Adrenal gland (tissue), 9 donors: ENCODE measurements at regions not wholly inside any gene's neighbourhood (a gene's known extent, or its start where the extent isn't known, plus 50 kb on each side); places are given as distances from the start of the nearest gene placed in this dataset.

Experiments
- DNase-seq, 7 donors: peaks; one replicate each; pipeline ENCODE4 v3.0.0-alpha.2; 2019 to 2020
- H3K27ac ChIP-seq, 5 donors: fragments of 200-600 bp; sonication (generic) in 4 of 5; 1 replicate in 3 of 5; 2 replicates in 2 of 5; pipeline versions ENCODE4 v1.5.1 to v1.8.0; 2016 to 2020; ENCODE audit warnings: mild to moderate bottlenecking in 1 of 5
- H3K27me3 ChIP-seq: fragments of 200-600 bp; 2 replicates; pipeline ENCODE4 v1.8.0; 2021
- H3K36me3 ChIP-seq, 2 donors: fragments of 200-600 bp; replicated peaks in 1 of 2; 1 replicate in 1 of 2; 2 replicates in 1 of 2; pipeline versions ENCODE4 v1.5.1 to v1.8.0; 2018 to 2022
- H3K4me1 ChIP-seq, 2 donors: fragments of 200-600 bp; replicated peaks in 1 of 2; 1 replicate in 1 of 2; 2 replicates in 1 of 2; pipeline versions ENCODE4 v1.5.1 to v1.8.0; 2018 to 2021
- H3K4me3 ChIP-seq, 4 donors: fragments of 200-600 bp; sonication (generic) in 3 of 4; one replicate each; pipeline ENCODE4 v1.5.1; 2016 to 2018
- H3K9me3 ChIP-seq, 3 donors: fragments of 200-600 bp; sonication (generic) in 1 of 3; replicated peaks in 1 of 3; 1 replicate in 2 of 3; 2 replicates in 1 of 3; pipeline versions ENCODE4 v1.5.1 to v1.8.0; 2016 to 2021
- CTCF ChIP-seq, 6 experiments: fragments of 450-650 bp in 4 of 6; fragments of 200-600 bp in 2 of 6; sonication (generic) in 1 of 6; IDR thresholded peaks; 1 replicate in 5 of 6; 2 replicates in 1 of 6; pipeline versions ENCODE4 v1.5.1 to v1.8.0; 2016 to 2021; ENCODE audit warnings: antibody characterized with exemption in 6 of 6, mild to moderate bottlenecking in 2 of 6, moderate library complexity in 1 of 6
- POLR2A ChIP-seq, 2 donors: fragments of 450-650 bp; IDR thresholded peaks; one replicate each; pipeline ENCODE4 v1.6.1; 2017; ENCODE audit warnings: antibody characterized with exemption in 2 of 2, mild to moderate bottlenecking in 2 of 2, moderate library complexity in 1 of 2
- WGBS, 4 donors: extraction: QIAGEN DNeasy Blood & Tissue Kit in 2 of 4; methylation state at CpG; one replicate each; pipeline versions ENCODE4 v1.1.5 to v1.1.7; 2013 to 2017; 5-methylcytosine and 5-hydroxymethylcytosine counted together
- intact Hi-C, 2 donors: fragments of 100-400 bp; cut with DNase I; formaldehyde crosslinking; loops; one replicate each; pipeline versions ENCODE4 v1.14.1 to v1.15.0; 2022 to 2023
- donor health status: healthy with polysubstance abuse.
- donor health status: Bipolar disorder and iron deficiency.
- donor health status: DM: yes; HTN: yes; CAD: no.
- donor health status: DM: no; HTN: no; CAD: no.
- donor health status: DM: no; HTN: no; CAD: no.

DNA sequence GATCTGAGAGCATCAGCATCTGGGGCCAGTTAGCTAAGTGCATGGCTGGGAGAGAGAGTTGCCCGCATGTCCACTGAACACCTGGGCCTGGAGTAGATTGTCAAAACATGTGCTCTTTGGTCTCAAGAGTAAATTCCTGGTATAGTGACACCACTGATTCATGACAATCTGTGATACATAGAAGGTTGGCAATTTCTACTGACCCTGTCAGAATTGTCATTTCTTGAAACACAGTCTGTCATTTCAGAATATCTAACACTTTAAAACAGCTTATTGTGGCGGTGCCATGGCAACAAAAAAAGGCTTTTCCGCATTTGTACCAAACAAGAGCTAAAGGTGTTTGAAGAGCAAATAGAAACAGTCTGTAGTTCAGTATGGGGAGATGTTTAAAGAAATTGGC is 186.4 kb upstream of the FAM78B start:
- Histone ChIP-seq H3K4me1 (no peaks in the 10 kb centered on the region), H3K27ac (no peak overlapping the region), H3K9me3 (no peaks in the 10 kb centered on the region), H3K4me3 (no peak overlapping the region), H3K27me3 (no peaks in the 10 kb centered on the region), H3K36me3 (no peaks in the 10 kb centered on the region)
- no peak for DNase-seq
- TF ChIP-seq POLR2A (IDR thresholded peaks at IDR 0.05) (no peak), CTCF (IDR thresholded peaks at IDR 0.05) (no peak)
- WGBS, 4 donors, result 77 to 92% (median 83%) methylated on average over 3 of the region's 3 CpGs
- intact Hi-C loops, result no loop called here

- H3K9me3 ChIP-seq, result no peaks in the 10 kb centered on the region
- no peak overlapping the region for H3K4me3 ChIP-seq
- no peaks in the 10 kb centered on the region for H3K27me3 ChIP-seq
- H3K27ac ChIP-seq, result no peak overlapping the region
- WGBS, 4 donors, result 51 to 58% (median 58%) methylated on average over 4 of the region's 4 CpGs
- no peaks in the 10 kb centered on the region for H3K4me1 ChIP-seq
- no peaks in the 10 kb centered on the region for H3K36me3 ChIP-seq
- no peak for TF ChIP-seq CTCF (IDR thresholded peaks at IDR 0.05)
- no peak for TF ChIP-seq POLR2A (IDR thresholded peaks at IDR 0.05)
- DNase-seq, result no peak
- intact Hi-C loops, result no loop called here
Measured at GRCh38 chr1:166354406-166354805, 187.6 kb upstream of the FAM78B start.

- H3K36me3 ChIP-seq, result no peaks in the 10 kb centered on the region
- WGBS, 4 donors, result 68 to 80% (median 77%) methylated on average over 4 of the region's 4 CpGs
- no peak for DNase-seq
- H3K4me3 ChIP-seq, result no peak overlapping the region
- H3K4me1 ChIP-seq, result no peaks in the 10 kb centered on the region
- no peak for TF ChIP-seq POLR2A (IDR thresholded peaks at IDR 0.05)
- no peak for TF ChIP-seq CTCF (IDR thresholded peaks at IDR 0.05)
- H3K27ac ChIP-seq, result no peak overlapping the region
- H3K27me3 ChIP-seq, result no peaks in the 10 kb centered on the region
- H3K9me3 ChIP-seq, result no peaks in the 10 kb centered on the region
- intact Hi-C loops, result no loop called here
Measured at GRCh38 chr1:166365081-166365480, 198.3 kb upstream of the FAM78B start.

- Histone ChIP-seq H3K4me3 (no peak overlapping the region), H3K9me3 (no peaks in the 10 kb centered on the region), H3K27me3 (no peaks in the 10 kb centered on the region), H3K36me3 (no peaks in the 10 kb centered on the region), H3K27ac (no peak overlapping the region), H3K4me1 (no peaks in the 10 kb centered on the region)
- intact Hi-C loops, result no loop called here
- 42 to 48% (median 45%) methylated on average over 3 of the region's 3 CpGs for WGBS, 4 donors
- TF ChIP-seq CTCF (IDR thresholded peaks at IDR 0.05), result no peak
- no peak for TF ChIP-seq POLR2A (IDR thresholded peaks at IDR 0.05)
- no peak for DNase-seq
Measured at GRCh38 chr1:166368030-166368429, 201.2 kb upstream of the FAM78B start.
